ENCODE measurements at regions not wholly inside any gene's neighbourhood (a gene's known extent, or its start where the extent isn't known, plus 50 kb on each side); places are given as distances from the start of the nearest gene placed in this dataset.

DNA sequence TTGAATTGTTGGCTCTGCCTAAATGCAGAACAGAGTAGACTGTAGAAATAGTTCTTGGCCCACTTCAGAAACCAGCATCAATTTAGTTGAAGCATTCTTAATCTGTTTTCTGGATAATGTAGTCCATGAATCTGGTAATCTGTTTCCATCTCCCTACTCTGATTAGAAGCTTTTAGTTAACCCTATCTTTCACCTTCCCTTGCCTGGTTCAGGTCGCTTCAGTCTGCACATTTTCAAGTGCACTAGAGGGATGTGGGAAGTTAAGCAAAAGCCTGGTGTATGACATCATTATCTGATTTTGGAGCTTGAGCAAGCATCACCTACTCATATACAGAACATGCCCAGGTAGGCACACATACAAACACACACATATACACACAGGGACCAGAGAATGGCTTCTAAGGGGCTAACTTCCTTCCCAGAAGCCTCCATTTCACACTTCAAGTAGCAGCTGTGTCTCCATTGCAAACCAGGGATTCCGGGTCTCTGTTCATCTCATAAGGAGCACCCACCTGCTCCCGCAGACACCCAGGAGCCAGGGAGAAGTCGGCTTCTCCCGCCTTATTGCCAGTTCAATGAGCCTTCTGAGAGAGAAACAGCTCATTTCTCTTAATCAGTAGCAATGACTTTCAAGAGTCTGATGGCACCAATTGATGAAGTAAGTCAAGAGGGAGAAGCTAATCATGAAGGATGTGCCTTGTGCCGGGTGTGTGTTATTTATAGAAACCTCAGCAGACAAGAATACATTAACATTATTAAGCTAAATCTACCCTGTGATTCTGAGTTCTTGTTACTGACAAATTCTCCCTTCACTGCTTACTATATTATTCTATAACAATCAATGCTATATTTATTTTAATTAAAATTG, 347.9 kb upstream of the STAC start:
- Histone ChIP-seq H3K27ac (no peak overlapping the region), H3K4me2 (no peak overlapping the region), H3K79me2 (no peaks in the 10 kb centered on the region), H3K36me3 (replicated peaks; ENCODE audit: insufficient read depth, low read depth) (no peaks in the 10 kb centered on the region), H2AFZ (no peak overlapping the region), H3K27me3 (no peaks in the 10 kb centered on the region), H3K4me1 (ENCODE audit: insufficient read depth) (no peaks in the 10 kb centered on the region), H3K9me3 (ENCODE audit: low read depth) (no peaks in the 10 kb centered on the region), H3K9me2 (replicated peaks; ENCODE audit: insufficient read depth) (peaks cover 2% of the 10 kb centered on the region), H3K4me3 (no peak overlapping the region), H4K20me1 (ENCODE audit: insufficient read depth, poor library complexity, severe bottlenecking) (no peaks in the 10 kb centered on the region)
- no peak for DNase-seq (ENCODE audit: low spot score)
- TF ChIP-seq, protein P1, sequence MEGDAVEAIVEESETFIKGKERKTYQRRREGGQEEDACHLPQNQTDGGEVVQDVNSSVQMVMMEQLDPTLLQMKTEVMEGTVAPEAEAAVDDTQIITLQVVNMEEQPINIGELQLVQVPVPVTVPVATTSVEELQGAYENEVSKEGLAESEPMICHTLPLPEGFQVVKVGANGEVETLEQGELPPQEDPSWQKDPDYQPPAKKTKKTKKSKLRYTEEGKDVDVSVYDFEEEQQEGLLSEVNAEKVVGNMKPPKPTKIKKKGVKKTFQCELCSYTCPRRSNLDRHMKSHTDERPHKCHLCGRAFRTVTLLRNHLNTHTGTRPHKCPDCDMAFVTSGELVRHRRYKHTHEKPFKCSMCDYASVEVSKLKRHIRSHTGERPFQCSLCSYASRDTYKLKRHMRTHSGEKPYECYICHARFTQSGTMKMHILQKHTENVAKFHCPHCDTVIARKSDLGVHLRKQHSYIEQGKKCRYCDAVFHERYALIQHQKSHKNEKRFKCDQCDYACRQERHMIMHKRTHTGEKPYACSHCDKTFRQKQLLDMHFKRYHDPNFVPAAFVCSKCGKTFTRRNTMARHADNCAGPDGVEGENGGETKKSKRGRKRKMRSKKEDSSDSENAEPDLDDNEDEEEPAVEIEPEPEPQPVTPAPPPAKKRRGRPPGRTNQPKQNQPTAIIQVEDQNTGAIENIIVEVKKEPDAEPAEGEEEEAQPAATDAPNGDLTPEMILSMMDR (IDR thresholded peaks at IDR 0.05; ENCODE audit: poor library complexity), result no peak
- TF ChIP-seq EZH2 (IDR thresholded peaks at IDR 0.05; ENCODE audit: borderline replicate concordance), result no peak
- TF ChIP-seq EZH2phosphoT487 (IDR thresholded peaks at IDR 0.05; ENCODE audit: low read depth, severe bottlenecking, unreplicated experiment), result no peak
- WGBS (ENCODE audit: low lambda C conversion rate, missing lambda C conversion rate), result 88% methylated on average over 6 of the region's 6 CpGs

DNA sequence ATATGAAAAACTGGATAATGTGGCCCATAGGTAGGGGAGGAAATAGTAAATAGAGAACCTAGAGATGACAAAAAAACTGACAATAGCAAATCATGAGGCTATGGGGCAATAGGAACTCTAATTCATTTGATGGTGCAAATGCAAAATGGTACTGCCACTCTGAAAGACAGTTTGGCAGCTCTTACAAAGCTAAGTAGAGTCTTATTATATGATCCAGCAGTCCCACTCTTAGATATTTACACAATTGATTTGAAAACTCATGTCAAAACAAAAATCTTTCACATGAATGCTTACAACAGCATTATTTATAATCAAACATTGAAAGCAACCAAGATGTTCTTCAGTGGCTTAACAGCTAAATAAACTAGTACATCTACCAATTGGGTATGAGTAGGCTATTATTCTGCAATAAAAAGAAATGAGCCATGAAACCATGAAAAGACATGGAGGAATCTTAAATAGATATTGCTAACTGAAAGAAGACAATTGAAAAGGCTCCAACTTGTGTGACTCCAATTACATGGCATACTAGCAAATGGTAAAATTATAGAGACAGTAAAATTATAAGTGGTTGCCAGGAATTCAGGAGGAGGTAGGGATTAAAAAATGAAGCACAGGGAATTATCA, 321.8 kb upstream of the STAC start:
- Histone ChIP-seq H2AFZ (no peak overlapping the region), H3K4me2 (no peak overlapping the region), H3K9me2 (replicated peaks; ENCODE audit: insufficient read depth) (no peaks in the 10 kb centered on the region), H3K27me3 (no peaks in the 10 kb centered on the region), H3K36me3 (replicated peaks; ENCODE audit: insufficient read depth, low read depth) (no peaks in the 10 kb centered on the region), H3K4me3 (no peak overlapping the region), H3K4me1 (ENCODE audit: insufficient read depth) (no peaks in the 10 kb centered on the region), H4K20me1 (ENCODE audit: insufficient read depth, poor library complexity, severe bottlenecking) (no peaks in the 10 kb centered on the region), H3K27ac (no peak overlapping the region), H3K79me2 (no peaks in the 10 kb centered on the region), H3K9me3 (ENCODE audit: low read depth) (no peaks in the 10 kb centered on the region)
- TF ChIP-seq, protein P1 (IDR thresholded peaks at IDR 0.05; ENCODE audit: poor library complexity), result no peak
- TF ChIP-seq EZH2 (IDR thresholded peaks at IDR 0.05; ENCODE audit: borderline replicate concordance), result no peak
- TF ChIP-seq EZH2phosphoT487 (IDR thresholded peaks at IDR 0.05; ENCODE audit: low read depth, severe bottlenecking, unreplicated experiment), result no peak
- DNase-seq (ENCODE audit: low spot score), result no peak

DNA sequence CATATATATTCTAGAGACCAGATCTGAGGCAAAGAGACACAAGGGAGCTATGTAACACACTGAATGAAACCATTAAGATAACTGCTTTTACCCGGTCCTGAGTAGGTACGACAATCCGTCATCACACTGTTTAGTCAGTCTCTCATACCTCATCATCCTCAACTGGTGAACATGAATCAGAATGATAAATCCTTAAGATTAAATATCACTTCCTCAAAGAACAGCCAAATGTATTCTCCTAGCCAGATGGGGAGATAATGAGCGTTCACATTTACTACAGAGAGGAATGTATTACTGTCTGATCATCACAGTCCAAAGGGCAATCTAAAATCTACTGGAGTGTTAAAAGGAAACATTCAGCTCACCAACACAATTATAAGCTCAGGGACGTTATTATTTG, 319.4 kb upstream of the STAC start:
- H3K27ac ChIP-seq, result no peak overlapping the region
- H3K27me3 ChIP-seq, result no peaks in the 10 kb centered on the region
- H3K79me2 ChIP-seq, result no peaks in the 10 kb centered on the region
- H3K4me3 ChIP-seq, result no peak overlapping the region
- no peaks in the 10 kb centered on the region for H3K9me2 ChIP-seq (replicated peaks; ENCODE audit: insufficient read depth)
- H3K36me3 ChIP-seq (replicated peaks; ENCODE audit: insufficient read depth, low read depth), result no peaks in the 10 kb centered on the region
- TF ChIP-seq, protein P1 (IDR thresholded peaks at IDR 0.05; ENCODE audit: poor library complexity), result no peak
- no peak for TF ChIP-seq EZH2phosphoT487 (IDR thresholded peaks at IDR 0.05; ENCODE audit: low read depth, severe bottlenecking, unreplicated experiment)
- no peak for TF ChIP-seq EZH2 (IDR thresholded peaks at IDR 0.05; ENCODE audit: borderline replicate concordance)
- H3K4me2 ChIP-seq, result no peak overlapping the region
- no peak for DNase-seq (ENCODE audit: low spot score)
- 53% methylated on average over 5 of the region's 5 CpGs for WGBS (ENCODE audit: low lambda C conversion rate, missing lambda C conversion rate)
- H3K9me3 ChIP-seq (ENCODE audit: low read depth), result no peaks in the 10 kb centered on the region
- H4K20me1 ChIP-seq (ENCODE audit: insufficient read depth, poor library complexity, severe bottlenecking), result no peaks in the 10 kb centered on the region
- no peak overlapping the region for H2AFZ ChIP-seq
- H3K4me1 ChIP-seq (ENCODE audit: insufficient read depth), result no peaks in the 10 kb centered on the region

Measured in hepatocyte (in vitro differentiated cells).